HG02840 (cell line): ENCODE measurements at regions not wholly inside any gene's neighbourhood (a gene's known extent, or its start where the extent isn't known, plus 50 kb on each side); places are given as distances from the start of the nearest gene placed in this dataset.

Experiments
- ATAC-seq: cut with Tn5 transposase; IDR thresholded peaks from one replicate; pipeline ENCODE4 v1.9.1; 2021; ENCODE audit warnings: mild to moderate bottlenecking, moderate library complexity, moderate number of reproducible peaks; ENCODE audit not compliant: unreplicated experiment, low FRiP score

DNA sequence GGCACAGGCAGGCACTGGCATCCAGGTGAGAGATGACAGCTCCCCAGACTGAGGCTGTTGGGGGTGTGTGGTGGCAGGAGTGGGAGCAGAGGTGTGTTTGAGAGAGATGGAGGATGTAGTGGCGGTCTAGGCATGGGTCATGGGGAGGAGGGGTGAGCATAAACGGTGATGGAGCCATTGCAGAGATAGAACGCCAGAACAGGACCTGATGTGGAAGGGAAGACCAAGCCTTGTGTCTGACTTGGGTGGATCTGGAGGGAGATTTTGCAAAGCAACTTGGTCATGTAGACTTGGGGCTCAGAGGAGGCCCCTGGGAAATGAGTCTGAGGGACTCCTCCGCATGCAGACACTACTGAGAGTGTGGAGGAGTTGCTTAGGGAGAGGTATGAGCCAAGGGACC lies 50.0 kb upstream of the CLDN5 start:
- ATAC-seq = no peak

DNA sequence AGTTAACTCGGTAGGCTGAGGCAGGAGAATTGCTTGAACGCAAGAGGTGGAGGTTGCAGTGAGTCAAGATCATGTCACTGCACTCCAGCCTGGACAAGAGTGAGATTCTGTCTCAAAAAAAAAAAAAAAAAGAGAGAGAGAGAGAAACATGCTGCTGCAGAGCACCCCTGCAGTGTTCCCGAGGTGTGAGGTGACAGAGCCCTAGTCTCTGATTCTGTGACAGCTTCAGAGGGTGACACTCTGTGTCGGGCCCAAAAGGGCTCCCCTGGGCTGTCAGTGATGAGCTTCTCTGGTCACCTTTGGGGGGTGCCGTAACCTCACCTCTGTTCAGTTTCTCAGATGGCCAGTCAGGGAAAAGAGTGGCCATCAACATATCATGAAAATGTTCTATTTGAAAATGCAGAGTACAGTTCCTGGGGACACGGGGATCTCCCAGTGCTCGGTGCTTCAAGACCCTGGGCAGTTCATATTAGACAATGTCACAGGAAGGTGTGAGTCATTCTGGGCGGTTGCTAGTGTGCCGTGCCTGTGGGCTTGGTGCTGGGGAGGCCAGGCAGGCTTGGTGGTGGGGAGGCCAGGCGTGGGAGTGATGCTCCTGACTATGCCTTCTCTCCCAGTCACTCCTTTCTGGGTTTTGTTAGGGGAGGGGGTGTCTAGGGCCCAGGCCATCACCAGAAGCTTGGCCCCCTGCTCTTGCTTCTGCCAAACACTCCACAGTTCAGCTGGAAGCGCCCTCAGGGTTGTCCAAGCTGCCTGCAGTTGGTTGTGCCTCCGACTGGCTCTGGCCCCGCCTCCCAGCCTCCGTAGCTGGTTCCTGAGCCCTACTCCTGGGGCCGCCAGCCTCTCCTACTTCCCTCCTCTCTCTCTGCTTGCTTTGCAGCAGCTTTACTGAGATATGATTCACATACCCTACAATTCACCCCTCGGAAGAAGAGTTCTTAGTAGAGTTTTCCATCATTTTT lies 52.5 kb upstream of the CLDN5 start:
- ATAC-seq = no peak

DNA sequence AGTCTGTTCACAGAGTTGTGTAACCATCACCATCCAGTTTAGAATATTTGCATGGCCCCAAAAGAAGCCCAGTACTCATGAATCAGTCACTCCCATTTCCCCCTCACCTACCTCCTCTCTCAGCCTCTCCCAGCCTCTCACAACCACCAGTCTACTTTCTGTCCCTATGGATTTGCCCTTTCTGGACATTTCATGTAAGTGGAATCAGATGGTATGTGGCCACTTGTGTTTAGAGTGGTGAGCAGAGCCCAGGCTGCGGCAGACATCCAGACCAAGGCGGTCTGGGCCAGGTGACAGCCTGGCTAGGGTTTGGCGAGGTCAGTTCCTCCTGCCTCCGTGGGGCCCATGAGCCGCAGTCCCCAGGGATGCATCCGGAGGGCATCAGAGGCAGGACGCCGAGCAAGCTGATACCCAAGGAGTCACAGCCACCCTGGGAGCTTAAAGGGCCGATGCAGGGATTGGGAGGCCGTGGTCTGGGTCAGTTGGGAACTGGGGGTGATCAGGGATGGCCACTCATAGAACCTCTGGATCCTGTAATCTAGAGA lies 53.3 kb upstream of the CLDN5 start:
- no peak for ATAC-seq

DNA sequence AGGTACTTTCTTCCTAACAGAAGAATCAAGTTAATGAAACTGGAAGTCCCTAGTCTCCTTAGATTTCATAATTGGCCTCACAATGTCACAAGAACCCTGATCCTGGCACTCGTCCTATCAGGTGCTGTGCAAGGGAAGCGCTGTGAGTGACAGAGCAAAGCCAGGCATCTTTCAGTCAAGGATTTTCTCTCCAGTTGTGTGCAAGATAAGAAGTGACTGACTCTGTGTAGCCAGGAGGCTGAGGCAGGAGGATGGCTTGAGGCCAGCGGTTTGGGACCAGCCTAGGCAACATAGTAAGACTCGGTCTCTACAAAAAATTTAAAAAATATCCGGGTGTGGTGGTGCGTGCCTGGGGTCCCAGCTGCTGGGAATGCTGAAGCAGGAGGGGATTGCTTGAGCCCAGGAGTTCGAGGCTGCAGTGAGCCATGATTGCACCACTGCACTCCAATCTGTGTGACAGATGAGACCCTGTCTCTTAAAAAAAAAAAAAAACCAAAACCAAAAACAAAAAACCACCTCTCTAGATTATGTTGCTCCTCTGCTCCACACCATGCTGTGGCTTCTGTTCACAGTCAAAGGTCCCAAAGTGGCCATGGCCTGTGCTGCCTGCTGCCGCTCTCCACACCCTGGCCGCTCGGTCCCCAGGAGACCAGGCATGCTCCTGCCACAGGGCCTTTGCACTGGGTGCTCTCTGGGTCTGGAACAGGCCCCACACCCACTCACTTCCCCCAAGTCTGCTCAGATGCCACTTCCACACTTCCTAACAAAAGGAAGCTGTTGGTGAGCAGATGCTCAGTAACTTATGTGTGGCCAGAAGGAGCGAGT lies 54.2 kb upstream of the CLDN5 start:
- no peak for ATAC-seq

DNA sequence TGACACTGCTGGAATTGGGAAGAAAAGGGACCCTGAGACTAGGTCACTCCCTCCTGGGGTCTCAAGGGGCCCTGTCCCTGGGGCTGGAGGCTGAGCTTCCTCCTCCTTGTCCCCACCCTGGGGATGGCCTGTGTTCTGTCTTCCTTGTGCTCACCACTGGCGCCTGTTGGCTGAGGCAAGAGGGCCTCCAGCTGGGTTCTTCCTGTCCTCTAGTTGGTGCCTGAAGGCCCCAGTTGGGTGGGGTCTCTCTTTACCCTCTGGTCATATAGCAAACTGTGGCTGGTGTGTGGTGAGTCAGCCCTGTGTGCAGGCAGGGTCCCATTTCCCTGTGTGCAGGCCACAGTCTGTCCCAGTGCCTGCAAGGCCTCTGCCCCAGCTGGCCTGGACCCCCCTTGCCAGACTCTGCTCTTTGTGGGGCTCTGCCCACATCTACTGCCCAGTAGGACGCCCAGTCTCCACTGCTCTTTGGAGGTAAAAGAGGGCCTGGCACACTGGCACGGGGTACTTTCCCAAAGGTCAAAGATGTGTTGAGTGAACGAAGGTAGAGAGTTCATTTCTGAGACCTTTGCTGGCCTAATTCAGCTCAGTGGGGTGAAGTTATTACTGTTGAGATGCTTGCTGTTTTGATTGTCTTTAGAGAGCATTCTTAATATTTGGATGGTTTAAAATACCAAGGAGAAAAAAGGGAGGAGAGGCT lies 55.1 kb upstream of the CLDN5 start:
- ATAC-seq = no peak

DNA sequence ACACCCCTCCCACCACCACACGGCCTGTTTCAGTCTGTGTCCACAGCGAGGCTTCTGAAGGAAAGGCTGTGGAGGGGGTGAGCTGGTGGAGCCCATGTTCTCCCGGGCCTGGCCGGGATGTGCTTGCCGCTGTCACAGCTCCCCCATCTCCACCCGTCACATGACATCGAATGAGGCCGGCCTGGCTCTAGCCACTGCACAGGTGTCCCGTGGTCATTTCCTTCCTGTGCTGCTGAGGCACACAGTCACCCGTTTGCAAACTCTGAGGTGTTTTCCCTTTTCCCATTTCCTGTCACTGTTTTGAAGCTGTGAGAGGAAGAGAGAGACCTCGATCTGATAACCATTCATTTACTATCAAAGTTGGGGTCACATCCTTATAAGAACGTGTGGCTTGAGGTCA lies 55.7 kb upstream of the CLDN5 start:
- no peak for ATAC-seq

DNA sequence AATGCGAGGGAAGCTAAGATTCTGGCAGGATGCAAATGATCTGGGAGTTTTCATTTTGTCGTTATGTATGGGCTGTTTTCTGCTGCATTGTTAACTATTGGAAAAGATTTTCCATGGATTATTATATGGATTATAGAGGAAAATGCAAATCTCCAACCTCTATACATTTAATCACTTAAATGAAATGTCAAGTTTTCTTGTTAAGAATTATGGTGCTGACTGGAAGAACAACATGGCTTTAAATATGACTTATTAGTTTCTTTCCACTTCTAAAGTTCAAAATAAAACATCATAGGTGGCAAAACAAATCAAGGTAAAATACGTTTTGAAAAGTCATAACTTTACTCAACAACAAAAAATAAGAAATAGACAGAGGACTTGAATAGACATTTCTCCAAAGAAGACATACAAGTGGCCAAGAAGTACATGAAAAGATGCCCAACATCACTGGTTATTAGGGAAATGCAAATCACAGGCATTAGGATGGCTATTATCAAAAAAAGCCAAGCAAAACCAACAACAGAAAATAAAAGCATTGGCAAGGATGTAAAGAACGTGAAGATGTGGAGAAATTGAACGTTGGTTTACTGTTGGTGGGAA lies 56.2 kb upstream of the CLDN5 start:
- no peak for ATAC-seq

DNA sequence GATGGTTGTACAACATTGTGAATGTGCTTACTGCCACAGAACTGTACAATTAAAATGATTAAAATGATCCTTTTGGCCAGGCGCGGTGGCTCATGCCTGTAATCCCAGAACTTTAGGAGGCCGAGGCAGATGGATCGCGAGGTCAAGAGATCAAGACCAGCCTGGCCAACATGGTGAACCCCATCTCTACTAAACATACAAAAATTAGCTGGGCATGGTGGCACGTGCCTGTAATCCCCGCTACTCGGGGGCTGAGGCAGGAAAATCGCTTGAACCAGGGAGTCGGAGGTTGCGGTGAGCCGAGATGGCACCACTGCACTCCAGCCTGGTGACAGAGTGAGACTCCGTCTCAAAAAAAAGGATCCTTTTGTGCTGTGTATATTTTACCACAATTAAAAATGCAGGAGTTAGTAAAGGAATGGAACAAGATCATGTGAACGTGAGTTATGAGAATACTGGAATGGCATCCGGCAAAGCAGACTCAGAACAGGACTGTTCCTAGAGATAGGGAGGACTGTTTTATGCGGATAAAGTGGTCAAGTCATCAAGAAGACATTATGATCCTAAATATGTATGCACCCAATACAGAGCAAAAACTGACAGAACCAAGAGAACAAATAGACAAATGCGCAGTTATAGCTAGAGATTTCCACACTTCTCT lies 58.0 kb upstream of the CLDN5 start:
- ATAC-seq = no peak

DNA sequence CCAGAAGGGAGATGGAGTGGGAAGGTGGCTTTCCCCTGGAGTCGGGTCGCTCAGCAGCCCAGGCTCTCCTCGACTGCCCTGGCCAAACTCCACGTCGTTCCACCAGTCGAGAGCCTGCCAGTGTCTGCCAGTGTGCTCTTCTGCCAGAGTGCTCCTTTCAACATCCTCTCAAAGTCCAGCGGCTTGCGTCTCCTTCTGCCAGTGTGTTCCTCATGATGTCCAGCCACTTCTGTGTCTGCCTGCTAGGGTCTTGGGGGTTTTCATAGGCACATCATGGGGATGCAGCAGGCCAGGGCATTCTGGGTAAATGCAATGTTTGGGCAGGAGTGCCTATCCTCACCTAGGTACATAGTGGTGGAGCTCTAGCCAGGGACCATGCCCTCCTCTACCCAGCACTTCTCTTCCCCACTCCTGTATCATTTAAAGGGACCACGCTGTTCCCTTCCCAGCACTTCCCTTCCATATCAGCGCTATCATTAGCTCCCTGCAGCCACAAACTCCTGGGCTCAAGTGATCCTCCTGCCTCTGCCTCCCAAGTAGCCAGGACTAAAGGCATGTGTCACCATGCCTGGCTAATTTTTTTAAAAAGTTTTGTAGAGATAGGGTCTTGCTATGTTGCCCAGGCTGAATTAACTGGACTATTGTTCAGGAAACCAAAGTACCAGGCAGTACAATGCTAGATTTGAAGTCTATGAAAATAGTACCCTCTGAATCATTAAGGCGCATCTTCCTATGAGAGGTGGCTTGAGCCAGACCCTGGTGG lies 62.9 kb upstream of the CLDN5 start:
- ATAC-seq = no peak

DNA sequence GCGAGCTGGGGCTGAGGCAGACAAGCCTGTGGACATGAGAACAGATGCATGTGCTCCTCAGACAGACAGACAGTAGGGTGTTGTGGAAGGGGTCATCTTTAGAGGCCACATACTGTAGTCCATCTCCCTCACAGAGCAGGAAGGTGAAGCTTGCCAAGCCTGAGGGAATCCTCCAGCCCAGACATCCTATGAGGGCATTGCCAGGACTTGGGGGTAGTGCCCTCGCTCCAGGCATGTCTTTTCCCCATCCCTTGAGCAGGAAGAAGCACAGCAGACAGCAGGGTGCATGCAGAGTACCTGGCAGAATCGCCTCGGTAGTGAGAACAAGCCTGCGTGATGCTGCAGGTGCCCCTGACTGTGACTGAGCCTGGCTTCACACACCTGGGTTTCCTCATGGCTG lies 66.5 kb upstream of the CLDN5 start:
- ATAC-seq = no peak

DNA sequence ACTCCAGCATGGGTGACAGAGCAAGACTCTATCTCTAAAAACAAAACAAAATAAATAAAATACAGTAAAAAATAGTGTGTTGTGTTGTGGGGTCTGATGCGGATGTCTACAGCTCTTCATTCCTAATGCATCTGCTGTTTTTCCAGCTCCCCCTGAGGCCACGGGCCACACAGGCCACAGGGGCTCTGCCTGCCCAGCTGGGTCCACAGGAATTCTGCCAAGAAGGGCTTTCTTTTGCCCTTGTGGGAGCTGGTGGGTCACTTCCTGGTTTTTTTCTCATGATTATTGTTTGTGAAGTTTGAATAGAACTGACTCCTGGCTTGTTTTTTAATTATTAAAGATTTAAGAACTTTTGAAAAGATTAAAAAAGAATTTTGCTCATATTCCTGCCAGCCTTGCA lies 67.4 kb upstream of the CLDN5 start:
- ATAC-seq = no peak

DNA sequence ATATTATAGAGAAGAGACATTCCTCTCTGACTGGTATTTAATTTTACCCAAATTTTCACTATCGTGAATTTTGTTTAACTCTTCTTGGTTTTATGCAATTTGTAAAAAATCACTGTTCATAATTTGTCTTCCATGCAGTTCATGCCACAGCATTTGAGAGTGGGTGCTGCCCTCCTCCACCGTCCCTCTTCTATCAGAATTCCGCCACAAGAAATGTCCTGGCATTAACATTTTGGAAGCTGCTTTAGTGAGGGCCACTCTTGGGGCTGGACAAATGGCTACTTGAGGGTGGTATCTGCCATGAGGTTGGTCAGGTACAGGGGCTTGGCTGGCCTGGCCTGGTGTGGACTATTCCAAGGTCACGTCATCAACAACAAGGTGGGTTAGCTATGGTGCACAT lies 68.3 kb upstream of the CLDN5 start:
- ATAC-seq = no peak

DNA sequence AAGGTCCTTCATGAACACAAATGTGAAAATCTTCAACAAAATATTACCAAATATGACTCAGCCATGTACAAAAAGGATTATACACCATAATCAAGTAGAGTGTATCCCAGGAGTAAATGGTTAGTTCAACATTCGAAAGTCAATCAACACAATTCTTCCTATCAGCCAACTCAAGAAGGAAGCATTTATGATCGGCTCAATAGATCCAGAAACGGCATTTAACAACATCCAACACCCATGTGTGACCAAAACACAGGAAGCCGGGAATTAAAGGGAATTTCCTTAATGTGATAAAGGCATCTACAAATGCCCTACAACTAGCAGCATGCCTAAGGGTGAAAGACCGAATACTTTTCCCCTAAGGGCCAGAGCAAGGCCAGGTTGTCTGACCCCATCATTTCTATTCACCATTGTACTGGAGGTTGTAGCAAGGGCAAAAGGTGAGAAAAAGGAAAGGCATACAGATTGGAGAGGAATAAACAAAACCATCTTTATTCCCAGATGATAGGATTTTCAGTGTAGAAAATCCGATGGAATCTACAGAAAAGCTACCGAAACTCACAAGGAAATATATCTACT lies 69.9 kb upstream of the CLDN5 start:
- ATAC-seq = no peak

DNA sequence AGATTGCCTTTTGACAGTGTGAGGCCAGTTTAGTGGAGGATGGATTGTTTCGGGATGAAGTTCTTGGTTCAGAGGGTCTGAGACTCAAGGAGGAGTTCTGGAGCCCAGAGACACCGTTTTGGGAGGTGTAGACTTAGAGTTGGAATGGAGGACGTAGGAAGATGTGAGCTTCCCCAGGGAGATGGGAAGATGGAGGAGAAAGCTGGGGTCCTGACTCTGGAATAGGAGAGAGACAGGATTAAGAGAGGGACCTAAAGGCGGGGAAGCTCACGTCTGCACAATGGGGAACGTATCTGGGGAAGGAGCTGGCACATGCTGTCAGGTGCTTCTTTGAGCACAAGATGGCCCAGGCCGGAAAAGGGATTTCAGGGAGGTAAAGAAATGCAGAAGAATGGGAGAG lies 71.3 kb upstream of the CLDN5 start:
- ATAC-seq = no peak

DNA sequence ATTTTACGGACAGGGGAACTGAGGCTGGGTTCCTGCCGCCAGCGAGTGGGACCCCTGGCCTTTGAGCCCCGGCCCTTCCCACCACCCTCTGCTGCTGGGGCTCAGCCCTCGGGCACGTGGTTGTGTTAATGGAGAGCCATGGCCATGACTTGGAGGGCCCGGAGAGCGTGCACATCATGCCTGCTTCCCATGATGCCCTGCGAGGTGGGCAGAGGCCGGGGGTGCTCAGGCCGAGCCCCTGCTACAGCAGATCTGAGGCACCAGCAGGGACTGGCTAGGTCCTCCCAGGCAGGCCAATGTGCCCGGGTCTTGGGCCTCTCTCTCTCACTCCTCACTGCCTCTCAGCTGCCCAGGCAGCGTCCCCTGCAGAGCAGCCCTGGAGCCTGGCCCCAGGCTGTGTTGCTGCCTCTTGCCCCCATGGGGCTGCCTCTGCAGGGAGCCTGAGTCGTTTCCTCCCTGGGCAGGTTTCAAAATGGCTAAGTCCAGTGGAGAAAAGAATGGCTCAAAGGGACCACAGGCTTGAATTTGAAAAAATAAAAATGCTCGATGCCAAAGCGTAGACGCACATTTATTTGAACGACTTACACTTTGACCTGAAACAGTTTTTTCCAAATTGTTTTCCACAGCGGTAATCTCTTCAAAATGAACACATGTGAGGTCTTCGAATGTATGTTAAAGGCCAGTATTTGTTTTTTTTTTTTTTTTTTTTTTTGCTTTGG lies 72.6 kb upstream of the CLDN5 start:
- no peak for ATAC-seq

DNA sequence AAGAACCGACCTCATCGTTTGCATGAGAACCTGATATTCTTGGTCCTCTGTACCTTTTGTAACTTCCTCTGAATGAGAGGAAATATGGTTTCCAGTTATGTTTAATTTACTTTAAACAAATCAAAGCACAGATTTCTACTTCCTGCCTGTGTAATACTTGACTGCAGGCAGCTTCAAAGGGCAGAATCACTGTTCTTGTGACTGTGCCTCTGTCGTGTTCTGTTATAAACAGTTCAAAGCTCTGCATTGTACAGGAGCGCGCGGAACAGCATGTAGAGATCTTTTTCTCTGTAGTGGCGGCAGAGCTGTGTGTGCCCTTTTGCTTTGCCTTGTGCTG lies 73.2 kb upstream of the CLDN5 start:
- no peak for ATAC-seq

DNA sequence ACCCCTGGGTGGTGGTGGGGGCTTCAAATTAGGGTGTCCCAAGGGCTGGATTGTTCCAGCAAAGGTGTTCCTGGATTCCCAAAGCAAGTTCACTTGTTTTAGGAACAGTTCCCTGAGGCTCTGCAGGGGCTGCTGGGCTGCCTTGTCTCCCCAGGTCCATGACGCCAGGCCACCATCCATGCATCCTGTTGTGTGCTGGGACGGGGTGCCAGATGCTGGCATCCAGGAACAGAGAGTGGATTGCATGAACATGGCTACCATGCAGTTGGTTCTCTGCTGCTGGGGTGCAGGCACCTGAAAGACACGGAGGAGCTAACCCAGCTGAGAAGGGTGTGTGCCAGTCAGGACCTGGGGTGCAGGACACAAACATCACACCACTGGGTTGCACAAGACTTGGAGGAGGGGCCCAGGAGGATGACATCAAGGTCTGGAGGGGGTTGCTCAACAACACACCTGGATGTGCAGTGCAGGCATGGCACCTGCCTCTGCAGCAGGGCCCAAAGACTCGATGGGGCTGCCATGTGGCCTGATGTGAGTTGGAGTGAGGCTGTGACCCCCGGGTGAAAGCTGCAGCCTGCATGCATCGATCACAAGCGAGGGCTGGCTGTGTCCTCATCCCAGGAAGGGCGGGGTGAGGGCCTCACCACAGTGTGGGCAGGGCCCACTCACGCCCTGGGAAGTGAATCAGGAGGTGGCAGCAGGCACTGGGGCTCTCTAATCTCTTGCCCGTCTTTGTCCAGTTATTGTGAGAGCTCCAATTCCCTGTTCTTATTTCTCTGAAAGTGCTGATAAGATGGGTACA lies 74.0 kb upstream of the CLDN5 start:
- ATAC-seq = no peak
